Neuronal stem cell (in vitro differentiated cells): ENCODE measurements at regions not wholly inside any gene's neighbourhood (a gene's known extent, or its start where the extent isn't known, plus 50 kb on each side); places are given as distances from the start of the nearest gene placed in this dataset.

Source experiments
- DNase-seq: peaks from one replicate; pipeline ENCODE4 v3.0.0-alpha.2; 2013; ENCODE audit warnings: low spot score
- H2AFZ ChIP-seq: one replicate; pipeline ENCODE4 v1.6.1; 2013; ENCODE audit warnings: mild to moderate bottlenecking, low read length, inconsistent platforms
- H2AK5ac ChIP-seq: 2 replicates; pipeline ENCODE4 v1.6.1; 2013; ENCODE audit warnings: low read depth, mild to moderate bottlenecking, inconsistent platforms, low read length, moderate library complexity, mixed read lengths
- H2BK120ac ChIP-seq: 2 replicates; pipeline ENCODE4 v1.6.1; 2013; ENCODE audit warnings: low read depth, mild to moderate bottlenecking, inconsistent platforms, low read length, moderate library complexity, mixed read lengths
- H2BK12ac ChIP-seq: one replicate; pipeline ENCODE4 v1.6.1; 2013; ENCODE audit warnings: low read length, inconsistent platforms
- H2BK15ac ChIP-seq: 2 replicates; pipeline ENCODE4 v1.6.1; 2013; ENCODE audit warnings: mild to moderate bottlenecking, low read length, inconsistent platforms, mixed read lengths
- H2BK5ac ChIP-seq: one replicate; pipeline ENCODE4 v1.6.1; 2013; ENCODE audit warnings: inconsistent platforms, mild to moderate bottlenecking, low read length, moderate library complexity
- H3K14ac ChIP-seq: one replicate; pipeline ENCODE4 v1.6.1; 2013; ENCODE audit warnings: low read length, inconsistent platforms
- H3K18ac ChIP-seq: 2 replicates; pipeline ENCODE4 v1.6.1; 2013; ENCODE audit warnings: low read length, inconsistent platforms
- H3K23ac ChIP-seq: 2 replicates; pipeline ENCODE4 v1.6.1; 2013; ENCODE audit warnings: low read depth, mild to moderate bottlenecking, mixed read lengths, low read length, inconsistent platforms; ENCODE audit not compliant: poor library complexity
- H3K27ac ChIP-seq: replicated peaks from 3 replicates; pipeline ENCODE4 v1.5.1; 2013; ENCODE audit warnings: low read length, inconsistent platforms
- H3K27me3 ChIP-seq, 3 experiments: 2 replicates each; pipeline ENCODE4 v1.6.1; 2013; ENCODE audit warnings: low read length in 3 of 3, mild to moderate bottlenecking in 2 of 3, inconsistent platforms in 1 of 3, low read depth in 1 of 3, mixed read lengths in 1 of 3, moderate library complexity in 1 of 3; ENCODE audit not compliant: control insufficient read depth in 3 of 3, insufficient read depth in 3 of 3
- H3K36me3 ChIP-seq, 2 donors: replicated peaks in 1 of 2; 2 replicates each; pipeline ENCODE4 v1.6.1; 2013; ENCODE audit warnings: low read length in 2 of 2; ENCODE audit not compliant: control insufficient read depth in 2 of 2, insufficient read depth in 2 of 2
- H3K4ac ChIP-seq: 2 replicates; pipeline ENCODE4 v1.6.1; 2013; ENCODE audit warnings: inconsistent platforms, mild to moderate bottlenecking, low read length, moderate library complexity
- H3K4me1 ChIP-seq, 2 donors: 1 replicate in 1 of 2; 2 replicates in 1 of 2; pipeline ENCODE4 v1.6.1; 2013; ENCODE audit warnings: low read length in 2 of 2, low read depth in 1 of 2; ENCODE audit not compliant: control insufficient read depth in 2 of 2, insufficient read depth in 1 of 2
- H3K4me2 ChIP-seq: one replicate; pipeline ENCODE4 v1.6.1; 2013; ENCODE audit warnings: mild to moderate bottlenecking, low read length, inconsistent platforms; ENCODE audit not compliant: insufficient read depth, poor library complexity, severe bottlenecking
- H3K4me3 ChIP-seq, 2 donors: 2 replicates each; pipeline ENCODE4 v1.5.1; 2013; ENCODE audit warnings: low read length in 2 of 2, mild to moderate bottlenecking in 2 of 2, inconsistent platforms in 1 of 2, moderate library complexity in 1 of 2
- H3K79me1 ChIP-seq: one replicate; pipeline ENCODE4 v1.6.1; 2013; ENCODE audit warnings: low read depth, mild to moderate bottlenecking, inconsistent platforms, low read length, moderate library complexity
- H3K9ac ChIP-seq: one replicate; pipeline ENCODE4 v1.6.1; 2013; ENCODE audit warnings: mild to moderate bottlenecking, low read depth, low read length, inconsistent platforms; ENCODE audit not compliant: poor library complexity
- H3K9me3 ChIP-seq, 2 donors: replicated peaks in 1 of 2; 2 replicates each; pipeline versions ENCODE3 to v1.6.1; 2013; ENCODE audit warnings: low read length in 2 of 2, mild to moderate bottlenecking in 2 of 2, inconsistent platforms in 1 of 2, low read depth in 1 of 2, mixed read lengths in 1 of 2, moderate library complexity in 1 of 2; ENCODE audit not compliant: control insufficient read depth in 2 of 2, insufficient read depth in 1 of 2
- H4K8ac ChIP-seq: one replicate; pipeline ENCODE4 v1.6.1; 2013; ENCODE audit warnings: low read depth, mild to moderate bottlenecking, inconsistent platforms, low read length, moderate library complexity
- H4K91ac ChIP-seq: one replicate; pipeline ENCODE4 v1.6.1; 2013; ENCODE audit warnings: low read length, low read depth, mild to moderate bottlenecking, inconsistent platforms; ENCODE audit not compliant: poor library complexity
- WGBS, 2 donors: extraction: QIAGEN DNeasy Blood & Tissue Kit; methylation state at CpG; one replicate each; pipeline ENCODE4 v1.1.7; 2013; ENCODE audit warnings: missing lambda C conversion rate in 2 of 2, mixed read lengths in 1 of 2; ENCODE audit not compliant: insufficient read length in 2 of 2, insufficient replicate concordance in 1 of 2; ENCODE audit errors: extremely low coverage in 2 of 2; 5-methylcytosine and 5-hydroxymethylcytosine counted together

GRCh38 chr21:36538761-36539160, 58.8 kb upstream of the CLDN14 start:
- H2AFZ ChIP-seq = no peak overlapping the region
- no peak overlapping the region for H4K91ac ChIP-seq
- H2BK5ac ChIP-seq = no peak overlapping the region
- DNase-seq = no peak
- H4K8ac ChIP-seq = peak overlapping the region; percentile 31
- H3K27me3 ChIP-seq = peaks cover 0 to 30% (median 11%) of the 10 kb centered on the region in 3 experiments
- no CpG with 5 or more reads among the region's 11 CpGs for WGBS, 2 donors
- H2BK120ac ChIP-seq = no peak overlapping the region
- H3K27ac ChIP-seq = no peak overlapping the region
- no peak overlapping the region for H3K4me2 ChIP-seq
- no peak overlapping the region for H3K4me3 ChIP-seq
- no peak overlapping the region for H3K14ac ChIP-seq
- no peak overlapping the region for H2BK12ac ChIP-seq
- peaks cover 1% of the 10 kb centered on the region for H3K79me1 ChIP-seq
- H2BK15ac ChIP-seq = no peak overlapping the region
- H3K4me1 ChIP-seq = peaks cover 0 to 3% of the 10 kb centered on the region in 2 donors
- no peaks in the 10 kb centered on the region for H3K9me3 ChIP-seq
- H3K18ac ChIP-seq = peak overlapping the region; percentile 19
- H3K9ac ChIP-seq = peak overlapping the region; percentile 56
- H3K36me3 ChIP-seq = peaks cover 0 to 1% of the 10 kb centered on the region in 2 donors
- H3K23ac ChIP-seq = no peak overlapping the region
- H2AK5ac ChIP-seq = no peak overlapping the region
- no peak overlapping the region for H3K4ac ChIP-seq

DNA sequence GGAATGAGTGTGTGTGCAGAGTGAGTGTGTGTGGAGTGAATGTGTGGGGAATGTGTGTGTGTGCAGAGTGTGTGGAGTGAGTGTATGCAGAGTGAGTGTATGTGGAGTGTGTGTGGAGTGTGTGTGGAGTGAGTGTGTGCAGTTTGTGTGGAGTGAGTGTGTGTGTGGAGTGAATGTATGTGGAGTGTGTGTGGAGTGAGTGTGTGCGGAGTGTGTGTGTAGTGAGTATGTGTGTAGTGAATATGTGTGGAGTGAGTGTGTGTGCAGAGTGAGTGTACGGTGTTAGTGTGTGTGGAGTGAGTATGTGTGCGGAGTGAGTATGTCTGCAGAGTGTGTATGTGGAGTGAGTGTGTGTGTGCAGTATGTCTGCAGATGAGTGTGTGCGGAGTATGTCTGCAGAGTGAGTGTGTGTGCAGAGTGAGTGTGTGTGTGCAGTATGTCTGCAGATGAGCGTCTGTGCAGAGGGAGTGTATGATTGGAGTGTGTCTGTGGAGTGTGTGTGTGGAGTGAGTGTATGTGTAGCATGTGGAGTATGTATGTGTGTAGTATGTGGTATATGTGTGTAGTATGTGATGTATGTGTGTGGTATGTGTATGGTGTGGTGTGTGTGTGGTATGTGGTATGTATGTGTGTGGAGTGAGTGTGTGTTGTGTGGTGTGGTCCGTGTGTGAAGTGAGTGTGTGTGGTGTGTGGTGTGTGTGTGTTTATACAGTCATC, 59.7 kb upstream of the CLDN14 start:
- H3K4me3 ChIP-seq = peak overlapping the region in 1 of 2 donors; percentile 71

DNA sequence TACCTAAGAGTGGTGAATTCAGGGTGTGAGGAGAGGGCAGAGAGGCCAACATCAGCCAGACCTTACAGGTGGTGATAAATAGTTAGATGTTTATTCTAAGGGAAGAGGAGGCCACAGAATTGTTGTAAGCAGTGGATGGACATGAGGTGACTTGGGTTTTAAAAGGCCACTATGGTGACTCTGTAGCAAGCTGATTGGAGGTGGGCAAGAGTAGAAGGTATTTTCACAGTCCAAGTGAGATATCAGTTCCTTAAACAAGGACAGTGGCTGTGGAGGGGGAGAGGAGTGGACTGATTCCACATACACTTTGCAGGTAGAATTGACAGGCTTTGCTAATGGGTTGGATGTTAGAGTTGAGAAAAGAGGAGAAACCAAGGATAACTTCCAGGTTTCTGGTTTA, 60.8 kb upstream of the CLDN14 start:
- H3K27me3 ChIP-seq = peaks cover 0 to 50% (median 11%) of the 10 kb centered on the region in 3 experiments

More for the DNA sequence above, 59.7 kb upstream of the CLDN14 start:
- H3K9me3 ChIP-seq = no peaks in the 10 kb centered on the region
- H3K9ac ChIP-seq = peak overlapping the region; percentile 87
- no peak overlapping the region for H4K8ac ChIP-seq
- H3K4me1 ChIP-seq = peaks cover 0 to 3% of the 10 kb centered on the region in 2 donors
- peaks cover 0 to 39% (median 11%) of the 10 kb centered on the region in 3 experiments for H3K27me3 ChIP-seq
- H3K4ac ChIP-seq = no peak overlapping the region
- H2BK12ac ChIP-seq = peak overlapping the region; percentile 65
- H3K27ac ChIP-seq = no peak overlapping the region
- no peak overlapping the region for H2BK120ac ChIP-seq
- peak overlapping the region; percentile 63 for H3K14ac ChIP-seq
- no peak for DNase-seq
- peaks cover 0 to 1% of the 10 kb centered on the region in 2 donors for H3K36me3 ChIP-seq
- H2AK5ac ChIP-seq = peak overlapping the region; percentile 71
- no peak overlapping the region for H2BK5ac ChIP-seq
- no peak overlapping the region for H3K23ac ChIP-seq
- H3K79me1 ChIP-seq = no peaks in the 10 kb centered on the region
- H4K91ac ChIP-seq = peak overlapping the region; percentile 60
- 99 to 100% methylated on average over 2 to 5 of the region's 6 CpGs for WGBS, 2 donors
- no peak overlapping the region for H2AFZ ChIP-seq
- H3K4me2 ChIP-seq = no peak overlapping the region
- H2BK15ac ChIP-seq = no peak overlapping the region
- H3K18ac ChIP-seq = no peak overlapping the region

GRCh38 chr21:36541721-36542139, 61.8 kb upstream of the CLDN14 start:
- no peak overlapping the region for H2AFZ ChIP-seq
- no CpG with 5 or more reads among the region's 6 CpGs for WGBS, 2 donors

More for the DNA sequence above, 60.8 kb upstream of the CLDN14 start:
- Histone ChIP-seq H2BK15ac (no peak overlapping the region), H2BK120ac (no peak overlapping the region), H3K23ac (no peak overlapping the region), H3K4me1 (peaks cover 0 to 3% of the 10 kb centered on the region in 2 donors), H3K4ac (no peak overlapping the region), H3K4me3 (no peak overlapping the region), H3K9ac (no peak overlapping the region), H3K9me3 (no peaks in the 10 kb centered on the region), H3K4me2 (no peak overlapping the region), H2AK5ac (no peak overlapping the region), H2AFZ (no peak overlapping the region), H3K27ac (no peak overlapping the region), H4K8ac (no peak overlapping the region), H2BK5ac (no peak overlapping the region), H4K91ac (no peak overlapping the region), H3K14ac (no peak overlapping the region), H2BK12ac (no peak overlapping the region), H3K36me3 (peaks cover 0 to 1% of the 10 kb centered on the region in 2 donors), H3K18ac (no peak overlapping the region), H3K79me1 (no peaks in the 10 kb centered on the region)
- no peak for DNase-seq

More at GRCh38 chr21:36541721-36542139, 61.8 kb upstream of the CLDN14 start:
- Histone ChIP-seq H2BK120ac (no peak overlapping the region), H3K4me2 (no peak overlapping the region), H2BK15ac (no peak overlapping the region), H3K4me1 (peaks cover 0 to 3% of the 10 kb centered on the region in 2 donors), H3K23ac (no peak overlapping the region), H2BK12ac (no peak overlapping the region), H3K4ac (no peak overlapping the region), H3K79me1 (no peaks in the 10 kb centered on the region), H3K14ac (no peak overlapping the region), H3K27ac (no peak overlapping the region), H2BK5ac (no peak overlapping the region), H2AK5ac (no peak overlapping the region), H3K9me3 (no peaks in the 10 kb centered on the region), H4K91ac (no peak overlapping the region), H3K27me3 (peaks cover 0 to 59% (median 11%) of the 10 kb centered on the region in 3 experiments), H3K18ac (no peak overlapping the region), H3K9ac (no peak overlapping the region), H4K8ac (no peak overlapping the region), H3K4me3 (no peak overlapping the region), H3K36me3 (peaks cover 0 to 1% of the 10 kb centered on the region in 2 donors)
- no peak for DNase-seq
